Activated CD8-positive, alpha-beta T cell treated with anti-CD3 and anti-CD28 coated beads for 36 hours (primary cell): ENCODE measurements at regions not wholly inside any gene's neighbourhood (a gene's known extent, or its start where the extent isn't known, plus 50 kb on each side); places are given as distances from the start of the nearest gene placed in this dataset.

Experiments
- ATAC-seq: fragments of 200-7000 bp; cut with Tn5 transposase; one replicate; pipeline ENCODE4 v1.10.0; 2021; ENCODE audit warnings: mild to moderate bottlenecking, moderate library complexity
- CTCF ChIA-PET: fragments of 350-600 bp; sonication (Branson Sonifier 250); formaldehyde crosslinking; loops from one replicate; lab custom pipeline; 2021; ENCODE audit warnings: antibody characterized with exemption; lab: Charles Lee
- POLR2A ChIA-PET: fragments of 350-600 bp; sonication (Branson Sonifier 250); formaldehyde crosslinking; loops from one replicate; lab custom pipeline; 2021; ENCODE audit warnings: antibody characterized with exemption; lab: Charles Lee
- DNase-seq: peaks from one replicate; pipeline ENCODE4 v3.0.0-alpha.2; 2020
- H3K27ac Mint-ChIP-seq: one replicate; pipeline ENCODE4 v1.8.0; 2021; ENCODE audit warnings: mild to moderate bottlenecking, mixed read lengths
- H3K27me3 Mint-ChIP-seq: one replicate; pipeline ENCODE4 v1.8.0; 2021; ENCODE audit warnings: mixed read lengths
- H3K36me3 Mint-ChIP-seq: one replicate; pipeline ENCODE4 v1.8.0; 2021; ENCODE audit warnings: low read depth, mixed read lengths
- H3K4me1 Mint-ChIP-seq: one replicate; pipeline ENCODE4 v1.8.0; 2021; ENCODE audit warnings: low read depth, mixed read lengths
- H3K4me3 Mint-ChIP-seq: one replicate; pipeline ENCODE4 v1.8.0; 2021; ENCODE audit warnings: mild to moderate bottlenecking, moderate library complexity, mixed read lengths
- H3K9me3 Mint-ChIP-seq: one replicate; pipeline ENCODE4 v1.8.0; 2021; ENCODE audit warnings: mixed read lengths
- intact Hi-C: fragments of 100-400 bp; cut with micrococcal nuclease; formaldehyde crosslinking; loops from one replicate; pipeline ENCODE4 v1.10.0; 2022
- TF ChIP-seq, protein P1 (sequence below): fragments of 200-600 bp; IDR thresholded peaks from one replicate; pipeline ENCODE4 v1.8.0; 2022; ENCODE audit warnings: antibody characterized with exemption, mild to moderate bottlenecking

DNA sequence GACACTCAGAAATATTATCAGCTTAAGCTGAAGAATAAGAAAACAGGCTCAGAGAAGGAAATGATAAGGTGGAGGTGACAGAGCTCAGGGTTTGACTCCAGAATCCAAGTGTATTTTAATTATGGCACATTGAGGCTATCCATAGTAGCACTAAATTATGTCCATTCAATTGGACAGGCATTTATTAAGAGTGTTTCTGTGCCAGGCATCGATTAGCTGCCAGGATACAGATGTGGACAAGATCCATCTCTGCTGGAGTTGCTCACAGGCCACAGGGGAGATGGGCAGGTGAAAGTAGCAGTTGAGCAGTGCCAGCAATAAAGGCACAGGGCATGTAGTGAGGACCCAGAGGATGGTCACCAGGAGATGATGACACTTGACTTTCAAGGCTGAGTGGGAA, 592.5 kb downstream of the INSC start:
- no peak overlapping the region for H3K4me3 Mint-ChIP-seq

DNA sequence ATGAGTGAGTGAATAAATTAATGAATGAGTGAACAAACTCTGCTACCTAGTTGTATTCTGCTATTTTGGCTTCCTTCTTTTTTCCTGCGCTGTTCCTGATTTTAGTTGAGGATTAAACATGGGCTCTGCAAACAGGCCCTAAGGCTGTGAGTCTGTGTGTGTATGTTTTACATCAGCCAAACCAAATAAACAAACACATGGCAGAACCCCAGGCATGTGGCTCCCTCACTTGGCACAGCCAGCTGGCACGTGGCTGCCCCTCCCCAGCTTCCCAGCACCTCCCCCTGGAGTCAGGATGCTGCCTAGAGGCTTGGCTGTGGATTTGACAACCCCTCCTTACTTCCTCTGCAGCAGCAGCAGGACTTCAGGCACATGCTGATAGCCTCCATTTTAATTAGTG, 593.2 kb downstream of the INSC start:
- TF ChIP-seq, protein P1, sequence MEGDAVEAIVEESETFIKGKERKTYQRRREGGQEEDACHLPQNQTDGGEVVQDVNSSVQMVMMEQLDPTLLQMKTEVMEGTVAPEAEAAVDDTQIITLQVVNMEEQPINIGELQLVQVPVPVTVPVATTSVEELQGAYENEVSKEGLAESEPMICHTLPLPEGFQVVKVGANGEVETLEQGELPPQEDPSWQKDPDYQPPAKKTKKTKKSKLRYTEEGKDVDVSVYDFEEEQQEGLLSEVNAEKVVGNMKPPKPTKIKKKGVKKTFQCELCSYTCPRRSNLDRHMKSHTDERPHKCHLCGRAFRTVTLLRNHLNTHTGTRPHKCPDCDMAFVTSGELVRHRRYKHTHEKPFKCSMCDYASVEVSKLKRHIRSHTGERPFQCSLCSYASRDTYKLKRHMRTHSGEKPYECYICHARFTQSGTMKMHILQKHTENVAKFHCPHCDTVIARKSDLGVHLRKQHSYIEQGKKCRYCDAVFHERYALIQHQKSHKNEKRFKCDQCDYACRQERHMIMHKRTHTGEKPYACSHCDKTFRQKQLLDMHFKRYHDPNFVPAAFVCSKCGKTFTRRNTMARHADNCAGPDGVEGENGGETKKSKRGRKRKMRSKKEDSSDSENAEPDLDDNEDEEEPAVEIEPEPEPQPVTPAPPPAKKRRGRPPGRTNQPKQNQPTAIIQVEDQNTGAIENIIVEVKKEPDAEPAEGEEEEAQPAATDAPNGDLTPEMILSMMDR: no peak
- DNase-seq: no peak
- ChIA-PET POLR2A (no interaction called here), CTCF (no interaction called here)
- Mint-ChIP-seq H3K9me3 (peaks cover 6% of the 10 kb centered on the region), H3K27me3 (peaks cover 1% of the 10 kb centered on the region), H3K4me1 (no peaks in the 10 kb centered on the region), H3K4me3 (no peak overlapping the region), H3K27ac (no peak overlapping the region), H3K36me3 (no peaks in the 10 kb centered on the region)
- no peak for ATAC-seq
- intact Hi-C loops: loop anchor here (10.0 kb wide), 1 partner anchor 683 kb away; no protein-coding TSS in a partner anchor

More for the DNA sequence above, 592.5 kb downstream of the INSC start:
- Mint-ChIP-seq H3K27ac (no peak overlapping the region), H3K27me3 (peaks cover 1% of the 10 kb centered on the region), H3K9me3 (peaks cover 6% of the 10 kb centered on the region), H3K36me3 (no peaks in the 10 kb centered on the region), H3K4me1 (no peaks in the 10 kb centered on the region)
- no peak for DNase-seq
- TF ChIP-seq, protein P1: no peak
- ChIA-PET POLR2A (no interaction called here), CTCF (no interaction called here)
- no peak for ATAC-seq
- intact Hi-C loops: loop anchor here (10.0 kb wide), 1 partner anchor 682 kb away; no protein-coding TSS in a partner anchor

DNA sequence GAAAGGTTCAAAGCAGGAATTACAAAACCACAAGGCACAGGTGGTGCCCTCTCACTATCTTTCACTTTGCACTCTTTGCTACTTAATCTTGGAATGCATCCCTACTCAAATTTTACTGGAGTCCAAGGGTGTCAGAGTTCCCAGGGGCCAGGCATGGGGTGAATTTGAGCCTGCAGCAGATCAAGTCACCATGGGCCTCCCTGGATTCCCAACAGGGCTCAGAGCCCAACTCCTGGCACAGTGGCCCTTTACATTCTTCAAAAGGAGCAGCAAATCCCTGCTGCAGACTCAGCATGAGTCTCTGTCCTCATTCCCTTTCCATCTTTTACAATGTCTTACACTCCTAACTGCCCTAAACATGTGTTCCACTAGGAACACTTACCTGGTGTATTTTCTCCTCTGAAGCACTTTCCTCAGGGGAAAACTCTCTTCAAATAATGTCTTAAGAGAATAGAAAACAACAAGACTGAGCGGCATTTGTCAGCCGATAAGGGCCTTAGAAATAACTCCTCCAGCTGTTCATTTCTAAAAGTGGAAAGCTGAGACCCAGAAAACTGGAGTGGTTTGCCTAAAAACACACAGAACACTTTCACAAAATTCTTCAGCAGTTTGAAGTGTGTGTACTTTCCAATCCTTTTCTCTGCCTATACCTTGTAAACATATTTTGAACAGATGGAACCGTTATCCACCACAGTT, 596.0 kb downstream of the INSC start:
- TF ChIP-seq, protein P1: no peak
- no peak for DNase-seq
- no peak overlapping the region for H3K4me3 Mint-ChIP-seq
- no peak overlapping the region for H3K27ac Mint-ChIP-seq
- intact Hi-C loops: no loop called here
- H3K27me3 Mint-ChIP-seq: peaks cover 1% of the 10 kb centered on the region
- H3K9me3 Mint-ChIP-seq: peaks cover 6% of the 10 kb centered on the region
- POLR2A ChIA-PET: no interaction called here
- CTCF ChIA-PET: no interaction called here
- no peaks in the 10 kb centered on the region for H3K36me3 Mint-ChIP-seq
- ATAC-seq: no peak
- no peaks in the 10 kb centered on the region for H3K4me1 Mint-ChIP-seq

DNA sequence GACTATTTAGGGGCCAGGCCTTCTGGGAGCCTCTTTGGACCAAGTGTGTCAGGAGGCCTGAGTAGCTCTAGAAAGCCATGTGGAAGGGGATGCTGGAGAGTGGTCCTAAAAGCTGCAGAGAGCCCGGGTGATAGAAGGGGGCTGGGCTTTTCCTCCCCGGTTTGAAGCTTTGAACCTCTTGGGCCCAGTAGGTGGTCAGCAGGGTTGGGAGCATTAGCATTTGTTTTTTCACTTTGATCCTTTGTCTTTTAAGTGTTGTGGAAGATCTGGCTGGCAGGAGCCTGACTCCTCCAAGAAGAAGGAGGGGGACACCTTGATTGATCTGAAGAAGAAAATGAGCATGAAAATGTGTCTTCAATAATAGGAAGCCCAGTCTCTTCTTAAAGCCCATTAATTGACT, 596.6 kb downstream of the INSC start:
- intact Hi-C loops: no loop called here
- H3K9me3 Mint-ChIP-seq: peaks cover 6% of the 10 kb centered on the region
- H3K4me3 Mint-ChIP-seq: no peak overlapping the region
- POLR2A ChIA-PET: no interaction called here
- CTCF ChIA-PET: no interaction called here
- no peak for ATAC-seq
- no peak for DNase-seq
- no peak overlapping the region for H3K27ac Mint-ChIP-seq
- TF ChIP-seq, protein P1: no peak
- no peaks in the 10 kb centered on the region for H3K4me1 Mint-ChIP-seq
- H3K36me3 Mint-ChIP-seq: no peaks in the 10 kb centered on the region
- peaks cover 1% of the 10 kb centered on the region for H3K27me3 Mint-ChIP-seq

DNA sequence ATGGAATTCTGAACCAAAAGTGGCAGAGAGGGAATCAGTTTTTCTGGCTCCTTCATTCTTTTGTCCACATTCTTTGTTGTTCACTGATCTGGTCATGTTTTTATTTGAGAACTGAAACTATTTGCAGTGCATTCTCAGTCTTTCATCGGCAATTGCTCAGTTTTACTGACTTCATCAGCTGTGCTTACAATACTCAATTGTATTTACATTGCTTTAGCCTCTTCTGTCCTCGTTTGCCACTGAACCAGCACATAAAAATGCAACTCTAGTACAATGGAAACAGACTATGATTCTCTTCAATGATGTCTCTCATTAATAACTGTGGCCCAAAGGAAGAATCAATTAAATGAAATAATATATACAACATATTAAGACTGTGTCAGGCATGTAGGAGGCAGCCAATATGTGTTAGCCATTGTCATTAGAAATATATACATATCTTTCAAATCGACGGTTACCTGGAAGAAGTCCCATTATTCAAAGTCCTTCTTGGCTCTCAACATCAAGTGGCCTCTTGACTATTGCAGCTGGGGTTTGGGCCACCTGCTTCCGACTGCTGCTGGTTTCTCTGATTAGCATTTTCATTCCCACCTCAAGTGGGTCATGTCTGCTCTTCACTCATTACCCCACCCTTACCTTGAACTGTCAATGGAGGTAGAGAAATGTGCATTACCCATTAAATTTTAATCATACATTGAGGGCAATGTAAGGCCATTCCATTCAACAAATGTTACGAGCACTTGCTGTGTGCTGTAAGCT, 600.1 kb downstream of the INSC start:
- no peaks in the 10 kb centered on the region for H3K9me3 Mint-ChIP-seq
- ATAC-seq (no peak), DNase-seq (no peak)
- no peaks in the 10 kb centered on the region for H3K36me3 Mint-ChIP-seq
- TF ChIP-seq, protein P1: no peak
- ChIA-PET CTCF (no interaction called here), POLR2A (no interaction called here)
- H3K4me3 Mint-ChIP-seq: no peak overlapping the region
- H3K27ac Mint-ChIP-seq: no peak overlapping the region
- no peaks in the 10 kb centered on the region for H3K4me1 Mint-ChIP-seq
- H3K27me3 Mint-ChIP-seq: peaks cover 1% of the 10 kb centered on the region
- intact Hi-C loops: no loop called here
